OCI-LY3 (cell line): ENCODE measurements at regions not wholly inside any gene's neighbourhood (a gene's known extent, or its start where the extent isn't known, plus 50 kb on each side); places are given as distances from the start of the nearest gene placed in this dataset.

Experiments used
- CTCF ChIP-seq: fragments of 200-600, 300-600 bp; sonication (generic); IDR thresholded peaks from 2 replicates; pipeline ENCODE4 v1.5.1; 2014; ENCODE audit warnings: antibody characterized with exemption, low read length, low read depth
- EZH2phosphoT487 ChIP-seq: fragments of 200-600 bp; shearing (Covaris generic); IDR thresholded peaks from 2 replicates; pipeline ENCODE4 v1.6.1; 2018; ENCODE audit warnings: antibody characterized with exemption, mixed run types, low read depth

DNA sequence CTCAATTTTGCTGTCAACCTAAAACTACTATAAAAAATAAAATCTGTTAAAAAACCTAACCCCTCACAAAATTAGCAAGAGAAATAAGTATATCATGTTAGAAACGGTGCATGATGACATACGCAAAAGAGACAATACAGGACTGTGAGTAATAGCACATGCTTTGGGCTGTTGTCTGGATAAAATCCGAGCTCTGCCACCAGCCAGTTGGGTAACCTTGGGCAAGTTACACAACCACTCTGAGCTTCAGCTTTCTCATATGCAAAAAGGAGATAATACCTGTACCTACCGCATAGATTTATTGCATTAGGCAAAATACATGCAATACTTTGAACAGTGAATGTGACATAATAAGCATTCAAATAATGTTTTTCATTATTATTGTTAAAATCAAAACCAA is 481.7 kb downstream of the TLE1 start:
- TF ChIP-seq EZH2phosphoT487 (no peak), CTCF (no peak)
